Colonic mucosa (tissue), 4 donors: ENCODE measurements at regions not wholly inside any gene's neighbourhood (a gene's known extent, or its start where the extent isn't known, plus 50 kb on each side); places are given as distances from the start of the nearest gene placed in this dataset.

Source experiments
- DNase-seq: peaks from one replicate; pipeline ENCODE4 v3.0.0-alpha.2; 2020
- H3K27ac ChIP-seq: fragments of 200-600 bp; one replicate; pipeline ENCODE4 v1.8.0; 2021
- H3K27me3 ChIP-seq: fragments of 200-600 bp; one replicate; pipeline ENCODE4 v1.8.0; 2021
- H3K36me3 ChIP-seq: fragments of 200-600 bp; one replicate; pipeline ENCODE4 v1.8.0; 2021
- H3K4me1 ChIP-seq: fragments of 200-600 bp; one replicate; pipeline ENCODE4 v1.8.0; 2021; ENCODE audit warnings: mild to moderate bottlenecking
- H3K4me3 ChIP-seq: fragments of 200-600 bp; one replicate; pipeline ENCODE4 v1.8.0; 2021
- H3K9ac ChIP-seq, 2 donors: one replicate each; pipeline ENCODE4 v1.7.0; 2013; ENCODE audit warnings: control low read depth in 2 of 2, low read depth in 2 of 2, low read length in 2 of 2
- H3K9me3 ChIP-seq: fragments of 200-600 bp; one replicate; pipeline ENCODE4 v1.8.0; 2021
- CTCF ChIP-seq: fragments of 200-600 bp; IDR thresholded peaks from one replicate; pipeline ENCODE4 v1.8.0; 2022; ENCODE audit warnings: antibody characterized with exemption, mild to moderate bottlenecking
- intact Hi-C: fragments of 100-400 bp; cut with DNase I; formaldehyde crosslinking; loops from one replicate; pipeline ENCODE4 v1.14.1; 2022
- donor health status: healthy.
- donor health status: DM: no; HTN: no; CAD: no.
- donor health status: DM: no; HTN: no; CAD: no.

- Histone ChIP-seq H3K4me1 (no peaks in the 10 kb centered on the region), H3K9ac (no peak overlapping the region), H3K27me3 (no peaks in the 10 kb centered on the region), H3K36me3 (no peaks in the 10 kb centered on the region), H3K9me3 (no peaks in the 10 kb centered on the region), H3K4me3 (no peak overlapping the region), H3K27ac (no peak overlapping the region)
- TF ChIP-seq CTCF: no peak
- intact Hi-C loops: no loop called here
- no peak for DNase-seq
These were observed 358.4 kb upstream of the SOX5 start for GRCh38 chr12:24307716-24308335.

GRCh38 chr12:24307153-24307552, 357.7 kb upstream of the SOX5 start:
- Histone ChIP-seq H3K27ac (no peak overlapping the region), H3K9me3 (no peaks in the 10 kb centered on the region), H3K36me3 (no peaks in the 10 kb centered on the region), H3K27me3 (no peaks in the 10 kb centered on the region), H3K4me1 (no peaks in the 10 kb centered on the region), H3K9ac (no peak overlapping the region), H3K4me3 (no peak overlapping the region)
- TF ChIP-seq CTCF: no peak
- no peak for DNase-seq
- intact Hi-C loops: no loop called here

- no peak overlapping the region for H3K27ac ChIP-seq
- no peaks in the 10 kb centered on the region for H3K4me1 ChIP-seq
- H3K4me3 ChIP-seq: no peak overlapping the region
- intact Hi-C loops: no loop called here
- TF ChIP-seq CTCF: no peak
- H3K9me3 ChIP-seq: no peaks in the 10 kb centered on the region
- no peak for DNase-seq
- H3K9ac ChIP-seq: no peak overlapping the region
- H3K36me3 ChIP-seq: no peaks in the 10 kb centered on the region
- no peaks in the 10 kb centered on the region for H3K27me3 ChIP-seq
These were observed 356.5 kb upstream of the SOX5 start for GRCh38 chr12:24306001-24306400.

GRCh38 chr12:24304285-24304684, 354.8 kb upstream of the SOX5 start:
- TF ChIP-seq CTCF: no peak
- Histone ChIP-seq H3K9ac (no peak overlapping the region), H3K36me3 (no peaks in the 10 kb centered on the region), H3K27ac (no peak overlapping the region), H3K4me3 (no peak overlapping the region), H3K9me3 (no peaks in the 10 kb centered on the region), H3K27me3 (no peaks in the 10 kb centered on the region), H3K4me1 (no peaks in the 10 kb centered on the region)
- intact Hi-C loops: no loop called here
- DNase-seq: no peak

GRCh38 chr12:24302708-24303107, 353.2 kb upstream of the SOX5 start:
- DNase-seq: no peak
- no peak for TF ChIP-seq CTCF
- H3K27ac ChIP-seq: no peak overlapping the region
- no peak overlapping the region for H3K9ac ChIP-seq
- intact Hi-C loops: no loop called here
- no peaks in the 10 kb centered on the region for H3K4me1 ChIP-seq
- no peak overlapping the region for H3K4me3 ChIP-seq
- no peaks in the 10 kb centered on the region for H3K36me3 ChIP-seq
- no peaks in the 10 kb centered on the region for H3K9me3 ChIP-seq
- no peaks in the 10 kb centered on the region for H3K27me3 ChIP-seq
